ENCODE measurements at regions not wholly inside any gene's neighbourhood (a gene's known extent, or its start where the extent isn't known, plus 50 kb on each side); places are given as distances from the start of the nearest gene placed in this dataset.

DNA sequence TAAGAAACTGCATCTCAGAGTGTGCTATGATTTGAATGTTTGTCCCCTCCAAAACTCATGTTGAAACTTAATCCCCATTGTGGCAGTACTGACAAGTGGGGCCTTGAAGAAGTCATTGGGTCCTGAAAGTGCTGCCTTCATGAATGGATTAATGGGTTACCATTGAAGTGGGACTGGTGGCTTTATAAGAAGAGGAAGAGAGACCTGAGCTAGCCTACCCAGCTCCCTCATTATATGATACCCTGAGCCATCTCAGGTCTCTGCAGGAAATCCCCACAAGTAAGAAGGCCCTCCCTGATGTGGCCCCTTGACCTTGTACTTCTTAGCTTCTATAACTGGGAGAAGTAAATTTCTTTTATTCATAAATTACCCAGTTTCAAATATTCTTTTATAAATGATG is 526.8 kb downstream of the XIRP2 start:
- TF ChIP-seq, protein P1, sequence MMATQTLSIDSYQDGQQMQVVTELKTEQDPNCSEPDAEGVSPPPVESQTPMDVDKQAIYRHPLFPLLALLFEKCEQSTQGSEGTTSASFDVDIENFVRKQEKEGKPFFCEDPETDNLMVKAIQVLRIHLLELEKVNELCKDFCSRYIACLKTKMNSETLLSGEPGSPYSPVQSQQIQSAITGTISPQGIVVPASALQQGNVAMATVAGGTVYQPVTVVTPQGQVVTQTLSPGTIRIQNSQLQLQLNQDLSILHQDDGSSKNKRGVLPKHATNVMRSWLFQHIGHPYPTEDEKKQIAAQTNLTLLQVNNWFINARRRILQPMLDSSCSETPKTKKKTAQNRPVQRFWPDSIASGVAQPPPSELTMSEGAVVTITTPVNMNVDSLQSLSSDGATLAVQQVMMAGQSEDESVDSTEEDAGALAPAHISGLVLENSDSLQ (IDR thresholded peaks at IDR 0.05) = no peak
- TF ChIP-seq FOXM1 (IDR thresholded peaks at IDR 0.05; ENCODE audit: borderline replicate concordance) = no peak
- TF ChIP-seq SUZ12 (IDR thresholded peaks at IDR 0.05) = no peak
- TF ChIP-seq FOXK2 (IDR thresholded peaks at IDR 0.05) = no peak
- TF ChIP-seq SP1 (IDR thresholded peaks at IDR 0.05) = no peak
- TF ChIP-seq BHLHE40 (IDR thresholded peaks at IDR 0.05; ENCODE audit: borderline replicate concordance) = no peak
- TF ChIP-seq FOXA1 (IDR thresholded peaks at IDR 0.05) = no peak
- TF ChIP-seq CTBP1 (IDR thresholded peaks at IDR 0.05; ENCODE audit: borderline replicate concordance) = no peak
- no peak for TF ChIP-seq TARDBP (IDR thresholded peaks at IDR 0.05)
- no peak for TF ChIP-seq NFRKB (IDR thresholded peaks at IDR 0.05)
- TF ChIP-seq ELF4 (IDR thresholded peaks at IDR 0.05) = no peak
- no peak for TF ChIP-seq HDGF (IDR thresholded peaks at IDR 0.05; ENCODE audit: borderline replicate concordance)
- TF ChIP-seq LEF1 (IDR thresholded peaks at IDR 0.05; ENCODE audit: borderline replicate concordance) = no peak
- no peak for TF ChIP-seq ARNT (IDR thresholded peaks at IDR 0.05)
